Activated naive CD4-positive, alpha-beta T cell treated with anti-CD3 and anti-CD28 coated beads, Interleukin-2, amount 50 U/mL, for 16 hours (primary cell): ENCODE measurements at regions not wholly inside any gene's neighbourhood (a gene's known extent, or its start where the extent isn't known, plus 50 kb on each side); places are given as distances from the start of the nearest gene placed in this dataset.

ENCODE experiments used
- DNase-seq: peaks from one replicate; pipeline ENCODE4 v3.0.0-alpha.2; 2020

DNA sequence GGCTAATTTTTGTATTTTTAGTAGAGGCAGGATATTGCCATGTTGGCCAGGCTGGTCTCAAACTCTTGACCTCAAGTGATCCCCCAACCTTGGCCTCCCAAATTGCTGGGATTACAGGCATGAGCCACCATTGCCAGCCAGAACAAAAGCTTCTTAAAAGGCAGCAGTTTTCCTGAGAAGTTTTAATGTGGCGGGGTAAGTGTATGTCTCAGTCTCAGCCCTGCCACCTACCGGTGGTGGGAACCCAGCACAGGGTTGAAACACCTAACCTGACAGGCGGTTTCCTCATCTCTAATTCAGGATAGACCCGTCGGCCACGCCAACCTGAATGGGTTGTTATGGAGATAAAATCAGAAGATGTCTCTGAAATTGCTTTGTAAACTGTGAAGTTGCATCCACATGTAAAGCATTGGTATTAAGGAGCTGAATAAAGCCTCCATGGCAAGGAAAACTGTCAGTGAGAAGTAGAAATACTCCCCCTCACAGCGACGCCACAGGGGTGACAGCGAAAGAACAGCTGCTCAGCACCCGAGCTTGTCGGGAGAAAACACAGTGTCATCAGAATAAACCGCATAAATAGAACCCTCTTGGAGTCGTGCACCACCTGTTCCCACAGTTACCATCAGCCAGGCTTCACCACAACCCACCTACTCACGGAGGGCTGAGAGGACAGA lies 165.9 kb upstream of the NCAM1 start:
- DNase-seq, result no peak

DNA sequence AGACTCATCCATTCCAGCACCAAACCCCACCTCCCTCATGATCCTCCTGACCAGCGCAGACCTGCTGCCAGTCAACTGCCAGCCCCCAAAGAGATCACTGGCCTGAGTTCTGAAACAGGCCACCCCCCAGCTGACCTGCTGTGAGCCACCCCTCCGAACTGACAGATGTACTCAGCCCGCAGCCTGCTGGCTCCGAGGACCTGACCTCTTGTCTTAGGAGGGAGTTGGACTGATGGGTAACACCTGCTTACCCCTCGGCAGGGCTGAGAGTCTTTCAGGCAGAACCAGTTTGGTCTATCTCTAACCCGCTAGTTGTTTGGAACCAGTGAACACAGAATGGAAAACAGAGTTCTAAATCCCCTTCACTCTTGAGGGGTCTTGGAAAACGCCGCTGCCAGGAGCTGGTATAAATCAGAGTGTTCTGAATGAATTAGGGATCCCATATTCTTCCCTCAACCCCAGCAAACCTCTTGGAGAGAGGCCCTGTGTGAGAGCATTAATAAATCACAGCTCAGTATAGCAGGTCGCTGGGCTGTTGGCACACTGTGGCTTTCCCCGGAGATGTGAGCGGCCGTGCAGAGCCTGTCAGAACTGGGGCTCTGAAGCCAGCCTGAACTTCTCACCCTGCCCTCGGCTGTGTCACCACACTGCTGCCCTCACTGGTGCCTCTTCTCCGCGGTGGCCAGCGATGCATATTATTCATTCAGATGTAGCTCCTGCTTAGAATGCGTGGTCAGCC lies 165.1 kb upstream of the NCAM1 start:
- DNase-seq, result no peak

DNA sequence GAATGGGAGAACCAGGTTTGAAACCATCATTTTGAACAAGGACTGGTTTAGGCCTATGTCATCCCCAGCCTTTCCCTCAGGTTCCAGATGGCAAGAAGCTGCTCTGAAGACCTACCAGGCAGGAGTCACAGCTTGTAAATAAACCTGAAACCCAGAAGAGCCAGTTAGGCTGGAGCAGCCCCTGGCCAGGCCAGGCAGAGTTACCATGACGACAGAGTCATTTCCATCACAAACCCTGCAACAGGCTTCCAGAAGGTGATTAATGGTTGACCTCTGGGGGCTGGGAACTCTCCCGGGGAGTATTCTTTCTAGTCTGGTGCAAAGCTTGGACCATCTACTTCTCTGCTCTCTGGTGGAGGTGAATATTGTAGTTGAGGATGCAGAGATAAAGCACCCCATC lies 164.1 kb upstream of the NCAM1 start:
- DNase-seq, result no peak

DNA sequence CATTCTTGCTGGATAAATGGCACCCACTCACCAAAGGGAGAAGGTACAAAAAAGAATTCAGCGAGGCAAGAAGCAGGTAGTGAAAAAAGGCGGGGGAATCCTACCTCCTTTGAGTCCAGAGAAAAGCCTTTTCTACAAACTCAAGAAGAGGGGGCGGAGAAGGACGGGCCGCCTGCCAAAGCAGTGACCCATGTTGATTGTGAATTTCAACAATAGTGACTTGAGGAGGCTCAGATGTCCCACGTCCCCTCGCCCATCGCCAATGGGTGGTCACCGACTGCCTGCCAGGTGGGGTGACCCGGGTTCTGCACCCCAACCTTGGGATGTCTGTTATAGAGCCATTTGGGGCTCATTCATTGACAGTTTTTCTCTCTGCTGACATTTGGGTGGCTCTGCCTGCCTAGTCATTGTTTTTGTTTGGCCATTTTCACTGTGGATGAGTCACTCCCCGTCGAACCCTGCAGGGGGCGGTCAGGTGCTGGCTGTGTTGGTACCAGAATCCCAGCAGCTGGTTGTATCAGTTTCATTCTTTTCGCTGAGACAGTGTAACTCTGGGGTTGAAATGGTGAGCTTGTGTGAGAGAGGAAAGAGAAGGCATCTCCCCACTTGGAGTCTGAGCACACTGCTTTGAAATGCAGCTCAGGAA lies 163.4 kb upstream of the NCAM1 start:
- no peak for DNase-seq

DNA sequence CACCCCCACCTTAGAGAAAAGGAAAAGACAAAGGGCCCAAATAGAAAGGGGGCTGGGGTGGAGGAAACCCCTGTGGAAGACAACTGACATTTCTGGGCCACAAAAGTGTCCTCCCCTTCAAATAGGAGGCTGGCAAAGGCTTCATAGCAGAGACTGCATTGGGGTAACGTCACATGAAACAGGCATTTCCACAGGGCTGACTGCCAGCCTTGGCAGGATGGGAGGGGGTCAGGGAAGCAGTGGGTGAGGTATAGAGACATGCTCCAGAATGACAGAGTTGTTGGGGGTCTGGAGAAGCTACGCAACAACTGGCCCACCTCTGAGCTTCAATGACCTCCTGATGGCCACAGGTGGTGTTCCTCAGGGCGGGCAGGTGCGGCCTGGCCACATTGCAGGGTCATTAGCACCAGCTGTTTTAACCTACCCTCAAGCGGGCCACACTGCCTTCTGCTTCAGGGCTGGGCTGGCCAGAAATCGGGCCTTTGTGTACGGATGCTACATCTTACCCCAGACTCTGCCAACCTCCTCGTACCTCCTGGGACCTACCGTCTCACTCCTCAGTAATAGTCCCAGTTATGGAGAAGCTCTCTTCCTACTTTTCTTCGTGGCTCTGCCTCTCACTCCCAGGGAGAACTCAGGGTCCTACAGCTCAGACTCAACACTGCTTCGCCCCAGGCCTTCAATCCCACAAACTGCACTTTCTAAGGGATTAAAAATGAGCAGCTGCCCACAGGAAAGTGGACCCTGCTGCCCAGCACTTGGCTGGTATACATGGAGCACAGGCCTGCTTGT lies 160.0 kb upstream of the NCAM1 start:
- DNase-seq, result no peak

DNA sequence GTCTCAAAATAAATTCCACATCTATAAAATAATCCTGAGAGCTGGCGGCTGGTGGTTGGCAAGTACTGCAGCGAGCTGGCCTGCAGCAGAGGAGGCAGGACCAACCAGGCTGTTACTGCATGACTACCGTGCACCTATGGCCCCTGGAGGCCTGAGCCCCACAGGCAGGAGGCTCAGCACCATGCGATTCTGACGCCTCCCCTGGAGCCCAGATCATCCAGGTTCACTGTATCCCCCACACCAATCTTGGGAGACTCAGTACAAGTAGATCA lies 159.5 kb upstream of the NCAM1 start:
- DNase-seq, result no peak

DNA sequence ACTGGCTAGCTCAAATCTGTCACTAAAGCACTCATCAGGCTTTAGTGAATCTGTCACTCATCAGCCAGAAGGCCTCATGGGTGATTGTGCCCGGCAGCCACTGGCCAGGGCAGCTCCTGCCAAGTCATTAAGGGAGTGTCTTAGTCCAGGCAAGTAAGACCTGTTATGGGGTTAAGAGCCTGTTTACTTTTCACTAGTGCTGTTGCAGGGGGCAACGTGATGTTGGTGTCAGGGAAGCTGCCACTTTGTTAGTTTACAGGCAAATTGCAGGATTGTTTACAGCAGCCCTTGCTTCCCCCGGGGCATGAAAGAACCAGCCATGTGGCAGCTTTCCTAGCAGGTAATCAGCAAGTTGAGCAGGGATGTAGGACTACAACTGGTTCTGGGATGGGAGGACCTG lies 155.6 kb upstream of the NCAM1 start:
- no peak for DNase-seq

DNA sequence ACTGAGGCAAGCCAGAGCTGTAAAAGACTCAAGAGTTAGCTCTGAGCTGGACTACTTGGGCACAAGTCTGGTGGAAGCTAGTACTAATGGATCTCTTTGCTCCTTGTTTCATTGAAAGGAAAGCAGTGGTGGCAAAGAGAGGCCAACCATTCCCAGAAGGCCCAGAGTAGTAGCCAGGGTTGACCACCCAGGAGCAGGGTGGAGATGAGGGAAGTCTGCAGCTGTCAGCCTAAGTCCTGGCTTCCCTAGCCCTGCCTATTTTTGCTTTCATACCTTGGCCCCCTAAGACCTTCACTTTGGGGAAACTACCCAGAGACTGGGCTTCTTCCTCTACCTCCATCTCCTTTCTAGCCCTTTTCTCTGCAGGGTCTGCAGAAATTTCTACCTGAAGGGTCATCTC lies 155.0 kb upstream of the NCAM1 start:
- no peak for DNase-seq

DNA sequence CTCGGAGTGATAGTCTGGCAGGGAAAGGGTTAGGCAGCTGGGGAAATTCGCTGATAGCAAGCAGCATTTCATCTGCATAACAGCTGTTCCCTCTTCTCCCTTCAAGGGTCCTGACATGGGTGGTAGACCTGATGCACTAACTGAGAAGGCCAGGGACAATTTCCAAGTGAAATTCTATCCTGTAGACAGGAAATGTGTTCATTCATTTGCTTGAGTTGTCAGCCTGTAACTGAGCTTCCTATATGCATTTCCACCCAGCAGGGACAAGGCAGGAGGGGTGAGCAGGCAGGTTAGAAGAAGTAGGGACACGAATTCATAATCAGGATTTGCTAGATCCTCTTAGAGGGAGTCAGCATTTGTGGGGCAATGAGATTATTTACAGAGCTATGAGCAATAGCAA lies 154.3 kb upstream of the NCAM1 start:
- DNase-seq, result no peak

DNA sequence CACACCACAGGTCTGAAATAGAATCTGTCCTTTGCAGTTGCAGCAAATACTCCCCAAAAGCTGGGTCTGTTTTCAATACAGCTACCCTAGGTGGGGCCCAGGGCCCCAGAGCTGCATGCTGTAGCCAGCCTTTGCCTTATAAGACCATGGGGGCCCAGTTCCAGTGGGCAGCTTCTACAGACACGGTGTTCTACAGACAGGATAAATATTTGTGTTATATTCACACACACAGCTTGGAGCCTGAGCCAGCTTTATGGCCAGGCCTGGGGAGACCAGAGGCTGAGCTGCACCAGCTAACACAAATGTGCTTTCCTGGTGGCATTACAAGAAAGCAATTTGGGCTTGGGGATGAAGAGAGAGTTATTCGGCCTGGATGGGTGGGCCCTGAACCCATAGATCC lies 151.8 kb upstream of the NCAM1 start:
- no peak for DNase-seq

DNA sequence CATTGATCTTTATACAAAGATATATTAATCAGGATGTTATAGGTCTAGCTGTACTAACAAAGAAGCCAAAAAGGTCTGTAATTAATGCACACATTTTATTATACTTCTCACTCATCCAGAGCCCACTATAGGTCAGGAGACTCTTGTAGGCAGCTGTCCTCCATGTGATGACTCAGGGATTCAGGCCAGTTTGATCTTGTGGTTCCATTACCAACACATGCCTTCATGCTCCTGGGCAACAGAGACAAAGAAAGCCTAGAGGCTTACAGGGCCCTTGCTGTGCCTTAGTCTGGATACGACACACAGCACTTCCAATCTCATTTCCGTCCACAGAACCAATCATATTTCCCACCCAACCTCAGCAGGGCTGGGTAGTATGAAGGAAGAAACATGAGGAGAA lies 150.3 kb upstream of the NCAM1 start:
- DNase-seq, result no peak

DNA sequence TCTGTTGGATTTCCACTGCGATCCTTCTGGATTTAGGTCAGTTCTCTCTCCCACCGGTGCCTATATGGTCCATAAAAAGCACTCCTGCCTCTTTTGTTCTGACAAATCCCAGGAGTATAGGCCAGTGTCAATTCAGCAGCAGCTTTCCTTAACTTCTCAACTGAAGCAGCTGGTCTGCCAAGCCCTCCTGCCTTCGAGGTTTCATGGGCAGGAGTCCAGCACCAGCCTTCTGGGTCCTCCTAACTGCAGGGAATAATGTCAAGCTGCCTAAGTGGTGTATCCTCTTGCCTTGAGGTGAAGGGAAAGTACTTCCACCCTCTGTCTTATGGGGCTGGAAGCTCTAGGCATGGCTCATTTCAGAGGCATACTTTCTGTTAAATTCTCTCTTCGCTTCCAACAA lies 149.4 kb upstream of the NCAM1 start:
- DNase-seq, result no peak

DNA sequence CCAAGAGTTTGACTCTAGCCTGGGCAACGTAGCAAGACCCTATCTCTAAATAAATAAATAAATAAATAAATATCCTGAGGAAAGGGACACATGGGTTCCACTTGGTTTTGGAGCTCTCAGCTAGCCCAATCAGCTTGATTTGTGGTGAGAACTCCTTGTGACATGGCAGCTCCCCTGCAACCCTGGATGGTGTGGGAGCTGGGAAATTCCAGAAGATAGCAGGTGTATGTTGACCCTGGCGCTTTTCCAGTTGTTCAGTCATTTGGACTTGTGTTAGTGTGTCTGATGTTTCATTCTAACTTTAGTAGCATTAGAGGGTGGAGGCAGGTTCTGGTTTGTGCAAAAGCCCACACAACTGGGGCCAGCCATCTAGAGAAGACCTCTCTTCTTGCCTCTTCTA lies 148.5 kb upstream of the NCAM1 start:
- no peak for DNase-seq

DNA sequence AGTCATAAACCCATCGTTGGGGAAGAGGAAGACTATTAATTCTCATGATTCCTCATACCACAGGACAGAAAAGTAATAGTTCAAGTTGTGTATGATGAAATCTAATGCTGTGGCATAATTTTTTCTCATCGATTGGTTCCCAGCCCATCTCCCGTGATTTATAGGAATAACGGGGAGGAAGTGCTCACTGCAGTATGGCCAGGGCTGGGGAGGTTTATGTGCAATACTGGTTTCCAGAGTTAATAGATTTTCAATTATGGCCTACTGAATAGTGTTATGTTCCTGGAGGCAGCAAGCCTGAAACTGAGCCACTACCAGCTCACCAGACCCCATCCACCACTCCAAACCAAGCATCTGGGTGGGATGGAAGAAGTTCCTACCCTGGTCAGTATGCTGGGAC lies 147.1 kb upstream of the NCAM1 start:
- DNase-seq, result no peak

DNA sequence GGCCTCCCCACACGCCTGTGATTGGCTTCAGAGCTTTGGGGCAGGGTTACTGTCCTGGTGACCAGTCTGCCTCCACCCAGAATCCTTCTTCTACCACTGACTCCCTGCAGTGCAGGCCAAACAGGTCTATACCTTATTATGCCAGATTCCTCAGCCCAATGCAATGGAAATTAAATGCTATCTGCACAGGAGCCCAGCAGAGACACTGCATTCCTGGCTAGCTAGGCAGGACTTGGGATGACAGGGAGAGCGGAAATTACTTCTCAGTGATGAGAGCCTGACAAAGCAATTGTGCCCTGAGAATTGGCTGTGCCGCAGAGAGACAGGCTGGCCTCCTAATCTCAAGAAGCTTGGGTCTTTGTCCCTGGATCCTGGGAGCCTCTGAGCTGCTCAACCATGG lies 143.8 kb upstream of the NCAM1 start:
- no peak for DNase-seq

DNA sequence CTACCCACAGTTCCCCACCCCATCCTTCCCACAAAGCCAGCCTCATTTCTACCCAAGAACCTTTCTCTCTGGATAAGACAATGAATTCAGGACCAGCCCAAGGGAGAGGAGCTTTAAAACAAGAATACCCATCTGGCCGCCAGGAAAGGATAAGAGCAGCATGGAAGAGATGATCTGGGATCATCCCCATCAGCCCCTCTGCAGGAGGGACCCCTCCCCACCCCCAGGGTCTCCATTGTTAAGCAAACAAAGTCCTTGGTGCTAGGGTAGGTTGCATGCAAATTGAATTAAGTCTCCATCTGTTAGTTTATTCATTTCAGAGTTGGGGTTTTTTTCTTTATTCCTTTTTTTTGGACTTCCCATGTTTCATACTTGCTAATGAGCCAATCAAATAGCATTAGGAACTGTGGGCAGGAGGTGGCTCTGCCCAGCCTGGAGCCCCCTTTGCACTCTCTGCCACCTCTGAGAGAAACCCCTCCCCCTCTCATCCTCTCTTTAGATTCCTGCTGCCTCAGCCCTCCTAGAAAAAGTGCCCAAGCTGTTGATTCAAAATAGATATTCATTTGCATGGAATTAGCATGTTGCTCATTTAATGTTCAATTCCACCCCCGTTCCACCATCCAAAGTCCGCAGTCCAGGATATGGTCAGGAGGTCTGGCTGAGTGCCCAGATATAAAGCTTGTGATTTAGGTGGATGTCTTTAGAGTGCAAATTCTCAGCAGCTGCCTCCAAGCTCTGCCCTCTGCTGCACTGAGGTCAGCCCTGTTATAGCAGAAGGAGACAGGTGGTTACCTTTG lies 138.5 kb upstream of the NCAM1 start:
- DNase-seq, result no peak

DNA sequence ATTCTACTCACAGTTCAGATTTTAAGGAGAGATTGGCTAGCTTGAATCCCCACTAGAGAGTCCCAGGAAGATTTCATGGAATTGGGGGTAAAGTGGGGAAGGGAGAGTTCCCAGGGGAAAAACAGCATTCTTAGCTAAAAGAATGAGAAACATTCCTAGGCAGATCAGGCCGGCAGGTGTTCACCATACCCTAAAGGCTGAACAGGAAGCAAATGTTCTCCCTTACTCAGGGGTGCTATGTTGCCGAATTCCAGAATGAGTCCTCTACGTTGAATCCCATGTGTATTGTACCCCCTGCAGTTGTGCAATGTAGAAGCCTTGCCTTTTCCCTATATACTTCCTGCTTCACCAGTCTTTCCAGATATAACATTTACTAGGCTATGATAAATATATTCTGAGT lies 135.2 kb upstream of the NCAM1 start:
- no peak for DNase-seq

DNA sequence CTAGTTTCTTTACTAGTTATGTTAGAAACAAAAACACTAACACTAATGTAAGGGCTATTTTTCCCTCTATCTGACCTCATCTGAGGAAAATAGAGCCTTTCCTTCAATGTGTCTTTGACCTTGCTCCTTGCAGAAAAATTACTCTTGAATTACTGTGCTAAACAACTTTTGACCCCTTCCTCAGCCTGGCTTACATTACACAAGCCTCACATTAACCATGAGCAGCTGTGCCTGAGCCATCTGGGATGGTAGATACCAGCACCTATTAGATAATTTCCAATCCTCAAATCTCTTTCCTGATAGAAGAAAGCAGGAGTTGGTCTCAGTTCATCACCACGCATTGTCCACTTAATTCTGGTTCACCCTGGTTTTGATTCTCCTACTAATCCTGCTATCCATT lies 134.4 kb upstream of the NCAM1 start:
- no peak for DNase-seq

DNA sequence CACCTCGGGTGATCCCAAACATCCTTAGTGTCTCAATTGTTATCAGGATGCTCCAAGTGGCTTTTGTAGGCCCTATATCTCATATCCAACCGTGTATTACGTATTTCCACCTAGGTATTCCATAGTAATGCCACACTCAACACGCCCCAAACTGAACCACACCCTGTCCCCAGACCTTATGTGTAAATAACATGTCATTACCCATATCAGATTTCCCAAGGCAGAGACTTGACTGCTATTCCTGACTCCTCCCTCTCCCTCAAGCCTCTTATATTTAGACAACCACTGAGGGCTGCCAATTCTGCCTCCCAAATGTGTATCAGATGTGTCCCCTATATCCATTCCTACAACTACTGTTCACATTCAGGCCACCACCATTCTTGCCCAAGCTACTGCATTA lies 132.8 kb upstream of the NCAM1 start:
- no peak for DNase-seq

DNA sequence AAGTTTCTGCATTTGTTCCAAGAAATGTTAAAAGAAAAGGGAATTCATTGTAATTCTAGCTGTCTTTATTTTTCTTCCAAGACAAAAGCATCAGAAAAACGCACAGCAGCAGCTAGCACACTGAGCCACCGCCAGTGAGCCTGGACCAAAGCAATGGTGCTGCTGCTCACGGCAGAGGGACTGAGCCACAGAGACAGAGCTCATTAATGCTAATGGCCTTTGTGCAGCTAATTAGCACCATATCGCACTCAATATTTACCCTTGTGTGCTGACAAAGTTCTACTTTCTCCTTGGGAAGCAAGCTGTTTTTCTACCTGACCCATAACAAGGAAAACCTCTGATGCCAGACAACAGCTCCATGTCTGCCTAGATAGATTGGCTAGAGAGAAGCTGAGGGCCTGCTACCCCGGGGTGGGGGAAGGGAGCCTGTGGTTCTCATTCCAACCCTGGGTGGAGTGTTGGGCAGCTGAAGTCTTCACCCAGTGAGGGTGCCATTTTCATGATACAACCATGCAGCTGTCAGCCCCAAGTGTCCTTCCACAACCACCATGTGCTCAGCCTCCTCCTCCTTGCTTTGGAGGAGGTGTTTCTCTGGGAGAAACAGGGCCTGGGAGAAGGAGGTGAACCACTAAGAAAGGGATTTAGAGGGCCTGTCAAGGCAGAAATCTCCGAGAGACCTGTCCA lies 131.1 kb upstream of the NCAM1 start:
- DNase-seq, result no peak

DNA sequence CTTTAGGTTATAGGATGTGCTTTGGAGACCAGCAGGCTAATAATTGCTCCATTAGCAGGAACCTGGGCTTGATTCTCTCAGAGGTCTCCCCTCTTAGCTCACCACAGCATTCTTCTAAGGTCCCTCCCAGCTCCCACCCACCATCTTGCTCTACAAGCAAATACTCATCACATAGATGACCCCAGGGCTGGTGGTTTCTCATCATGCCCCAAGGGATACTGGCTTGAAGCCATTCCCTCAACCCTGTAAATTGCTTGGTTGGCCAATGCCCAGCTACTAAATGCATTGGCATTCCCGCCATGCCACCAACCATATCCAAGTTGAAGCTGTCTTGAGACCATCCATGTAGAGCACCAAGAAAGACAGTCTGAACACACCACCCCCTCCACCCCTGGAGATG lies 130.2 kb upstream of the NCAM1 start:
- no peak for DNase-seq

DNA sequence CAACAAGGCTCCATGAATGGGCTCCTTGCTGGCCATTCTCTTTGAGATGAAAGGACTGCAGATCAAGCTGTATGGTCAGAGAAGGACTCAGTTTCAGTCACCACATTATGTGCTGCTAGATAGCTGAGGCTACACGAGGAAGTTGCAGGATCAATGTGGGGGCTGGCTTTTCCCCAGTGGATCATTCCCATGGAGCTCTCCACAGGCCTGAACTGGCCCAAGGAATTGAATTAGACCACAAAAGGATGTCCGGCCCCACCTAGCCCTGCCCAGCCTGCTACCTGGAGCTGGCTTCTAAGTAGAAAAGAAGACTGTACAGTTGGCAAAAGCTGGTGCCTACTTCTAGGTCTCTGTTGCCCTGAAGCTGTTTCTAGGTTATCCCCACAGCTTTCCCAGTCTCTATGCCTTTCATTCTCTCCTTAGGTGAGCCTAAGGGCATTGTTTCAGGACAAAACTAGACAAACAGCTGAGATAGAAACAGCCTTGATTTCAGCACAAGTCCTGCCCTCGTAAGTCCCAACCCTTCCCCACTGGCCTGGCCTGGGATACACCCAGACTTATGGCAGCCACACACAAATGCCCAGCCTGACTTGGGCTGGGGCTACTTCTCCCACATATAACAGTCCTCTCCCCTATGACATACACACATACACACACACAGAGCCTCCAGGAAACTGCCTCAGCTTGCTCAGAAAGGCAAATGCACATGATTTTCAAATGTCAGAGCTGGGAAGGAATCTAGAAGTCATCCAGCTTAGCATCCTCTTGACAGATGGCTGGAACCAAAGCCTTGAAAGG lies 129.1 kb upstream of the NCAM1 start:
- no peak for DNase-seq
